ENCODE measurements at regions not wholly inside any gene's neighbourhood (a gene's known extent, or its start where the extent isn't known, plus 50 kb on each side); places are given as distances from the start of the nearest gene placed in this dataset.

- H3K4me3 ChIP-seq (ENCODE audit: low read depth, low read length), result no peak overlapping the region
- ChIA-PET POLR2A (no interaction called here), CTCF (no interaction called here)
- TF ChIP-seq, protein P1, sequence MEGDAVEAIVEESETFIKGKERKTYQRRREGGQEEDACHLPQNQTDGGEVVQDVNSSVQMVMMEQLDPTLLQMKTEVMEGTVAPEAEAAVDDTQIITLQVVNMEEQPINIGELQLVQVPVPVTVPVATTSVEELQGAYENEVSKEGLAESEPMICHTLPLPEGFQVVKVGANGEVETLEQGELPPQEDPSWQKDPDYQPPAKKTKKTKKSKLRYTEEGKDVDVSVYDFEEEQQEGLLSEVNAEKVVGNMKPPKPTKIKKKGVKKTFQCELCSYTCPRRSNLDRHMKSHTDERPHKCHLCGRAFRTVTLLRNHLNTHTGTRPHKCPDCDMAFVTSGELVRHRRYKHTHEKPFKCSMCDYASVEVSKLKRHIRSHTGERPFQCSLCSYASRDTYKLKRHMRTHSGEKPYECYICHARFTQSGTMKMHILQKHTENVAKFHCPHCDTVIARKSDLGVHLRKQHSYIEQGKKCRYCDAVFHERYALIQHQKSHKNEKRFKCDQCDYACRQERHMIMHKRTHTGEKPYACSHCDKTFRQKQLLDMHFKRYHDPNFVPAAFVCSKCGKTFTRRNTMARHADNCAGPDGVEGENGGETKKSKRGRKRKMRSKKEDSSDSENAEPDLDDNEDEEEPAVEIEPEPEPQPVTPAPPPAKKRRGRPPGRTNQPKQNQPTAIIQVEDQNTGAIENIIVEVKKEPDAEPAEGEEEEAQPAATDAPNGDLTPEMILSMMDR (IDR thresholded peaks at IDR 0.05; ENCODE audit: insufficient read depth, low read depth, low read length), result no peak
- H3K36me3 ChIP-seq (ENCODE audit: control insufficient read depth, insufficient read depth, low read length), result no peaks in the 10 kb centered on the region
- no peak for DNase-seq (ENCODE audit: low read depth)
- H3K27me3 ChIP-seq (ENCODE audit: control insufficient read depth, insufficient read depth, low read length), result no peaks in the 10 kb centered on the region
Observed at GRCh38 chr9:14985419-14985818, 75.2 kb upstream of the FREM1 start.

- H3K36me3 ChIP-seq (ENCODE audit: control insufficient read depth, insufficient read depth, low read length), result no peaks in the 10 kb centered on the region
- DNase-seq (ENCODE audit: low read depth), result no peak
- TF ChIP-seq, protein P1 (IDR thresholded peaks at IDR 0.05; ENCODE audit: insufficient read depth, low read depth, low read length), result no peak
- no peaks in the 10 kb centered on the region for H3K27me3 ChIP-seq (ENCODE audit: control insufficient read depth, insufficient read depth, low read length)
- ChIA-PET CTCF (no interaction called here), POLR2A (no interaction called here)
- no peak overlapping the region for H3K4me3 ChIP-seq (ENCODE audit: low read depth, low read length)
Observed at GRCh38 chr9:14983599-14983998, 73.4 kb upstream of the FREM1 start.

DNA sequence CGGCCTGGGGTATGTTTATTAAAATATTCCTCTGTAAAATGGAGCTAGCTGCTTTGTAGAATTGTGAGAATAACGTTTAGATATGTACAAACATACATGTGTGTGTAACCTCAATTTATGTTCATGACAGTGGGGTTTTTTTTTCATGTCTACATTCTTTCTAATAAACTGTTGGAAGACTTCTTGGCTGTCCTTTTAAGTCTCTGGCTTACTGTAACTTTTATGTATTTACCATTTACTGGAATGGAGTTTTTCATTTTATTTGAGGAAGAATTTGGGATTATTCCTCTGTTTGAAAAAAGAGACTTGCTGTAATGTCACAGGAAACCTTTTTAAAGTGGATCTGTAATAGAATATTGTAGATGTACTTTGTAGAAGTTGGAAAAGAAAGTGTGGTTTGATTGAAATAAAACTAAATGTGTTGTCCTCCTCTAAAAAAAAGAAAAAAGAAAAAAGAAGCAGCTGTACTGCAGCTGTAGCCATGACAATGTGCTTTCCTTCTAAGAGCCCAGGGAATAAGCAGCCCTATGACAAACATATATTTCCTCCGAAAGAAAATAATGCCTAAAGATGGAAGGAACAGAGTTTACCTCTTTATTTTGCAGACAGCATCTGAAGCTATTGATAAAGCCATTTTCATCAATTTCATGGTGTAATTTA, 71.2 kb upstream of the FREM1 start:
- no peak overlapping the region for H3K4me3 ChIP-seq (ENCODE audit: low read depth, low read length)
- H3K27me3 ChIP-seq (ENCODE audit: control insufficient read depth, insufficient read depth, low read length), result no peaks in the 10 kb centered on the region
- no peak for DNase-seq (ENCODE audit: low read depth)
- CTCF ChIA-PET, result no interaction called here
- TF ChIP-seq, protein P1 (IDR thresholded peaks at IDR 0.05; ENCODE audit: insufficient read depth, low read depth, low read length), result no peak
- no peaks in the 10 kb centered on the region for H3K36me3 ChIP-seq (ENCODE audit: control insufficient read depth, insufficient read depth, low read length)
- POLR2A ChIA-PET, result no interaction called here

GRCh38 chr9:14978022-14979000, 68.1 kb upstream of the FREM1 start:
- no peaks in the 10 kb centered on the region for H3K27me3 ChIP-seq (ENCODE audit: control insufficient read depth, insufficient read depth, low read length)
- DNase-seq (ENCODE audit: low read depth), result no peak
- no peaks in the 10 kb centered on the region for H3K36me3 ChIP-seq (ENCODE audit: control insufficient read depth, insufficient read depth, low read length)
- CTCF ChIA-PET, result no interaction called here
- TF ChIP-seq, protein P1 (IDR thresholded peaks at IDR 0.05; ENCODE audit: insufficient read depth, low read depth, low read length), result no peak
- POLR2A ChIA-PET, result no interaction called here
- H3K4me3 ChIP-seq (ENCODE audit: low read depth, low read length), result no peak overlapping the region

- TF ChIP-seq, protein P1 (IDR thresholded peaks at IDR 0.05; ENCODE audit: insufficient read depth, low read depth, low read length), result no peak
- Histone ChIP-seq H3K4me3 (ENCODE audit: low read depth, low read length) (no peak overlapping the region), H3K27me3 (ENCODE audit: control insufficient read depth, insufficient read depth, low read length) (no peaks in the 10 kb centered on the region), H3K36me3 (ENCODE audit: control insufficient read depth, insufficient read depth, low read length) (no peaks in the 10 kb centered on the region)
- ChIA-PET CTCF (no interaction called here), POLR2A (no interaction called here)
- no peak for DNase-seq (ENCODE audit: low read depth)
Observed at GRCh38 chr9:14967450-14968321, 57.5 kb upstream of the FREM1 start.

Measured in BJ (cell line).